ENCODE measurements at regions not wholly inside any gene's neighbourhood (a gene's known extent, or its start where the extent isn't known, plus 50 kb on each side); places are given as distances from the start of the nearest gene placed in this dataset.
"Not testable (repeated sequence)": the region's sequence is repeated elsewhere in the genome, so short reads cannot be mapped to it uniquely, and the experiment has no call there.

DNA sequence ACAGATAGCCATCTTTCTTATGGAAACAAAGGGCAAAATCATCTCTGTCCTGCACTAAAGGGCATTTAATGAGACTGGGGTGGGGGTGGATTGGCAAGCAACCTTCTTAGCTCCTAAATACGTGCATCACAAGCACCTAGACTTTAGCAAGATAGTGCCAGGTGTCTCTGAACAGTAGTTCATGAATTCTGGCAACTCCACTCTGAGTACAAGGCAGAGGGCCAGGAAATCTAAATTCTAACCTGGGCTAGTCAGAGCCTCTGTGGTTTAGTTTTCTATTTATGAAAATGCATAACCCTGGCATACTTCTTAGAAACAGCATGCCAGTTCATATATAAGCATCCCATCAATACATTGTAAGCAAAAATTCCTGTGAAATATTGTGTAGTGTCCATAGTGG lies 788.5 kb downstream of the MCTP2 start:
- DNase-seq = no peak

DNA sequence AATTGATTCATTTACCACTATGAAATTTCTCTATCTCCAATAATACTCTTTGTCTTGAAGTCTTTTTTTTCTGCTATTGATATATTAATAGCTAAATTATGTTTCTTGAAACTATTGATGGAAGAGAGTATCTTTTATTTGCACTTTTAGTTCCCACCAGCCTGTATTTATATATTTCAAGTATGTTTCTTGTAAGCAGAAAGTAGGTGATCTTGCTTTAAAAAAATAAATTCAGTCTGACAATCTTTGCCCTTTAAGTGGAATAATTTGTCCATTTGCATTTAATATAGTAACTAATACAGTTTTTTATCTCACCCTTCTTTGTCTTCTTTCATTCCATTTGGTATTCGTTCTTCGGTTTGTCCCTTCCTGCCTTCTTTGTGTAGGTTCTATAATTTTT lies 790.5 kb downstream of the MCTP2 start:
- no peak for DNase-seq

- no peak for DNase-seq
Observed at GRCh38 chr15:95024351-95024750, 793.0 kb downstream of the MCTP2 start.

GRCh38 chr15:95025924-95026728 lies 794.8 kb downstream of the MCTP2 start:
- no peak for DNase-seq

DNA sequence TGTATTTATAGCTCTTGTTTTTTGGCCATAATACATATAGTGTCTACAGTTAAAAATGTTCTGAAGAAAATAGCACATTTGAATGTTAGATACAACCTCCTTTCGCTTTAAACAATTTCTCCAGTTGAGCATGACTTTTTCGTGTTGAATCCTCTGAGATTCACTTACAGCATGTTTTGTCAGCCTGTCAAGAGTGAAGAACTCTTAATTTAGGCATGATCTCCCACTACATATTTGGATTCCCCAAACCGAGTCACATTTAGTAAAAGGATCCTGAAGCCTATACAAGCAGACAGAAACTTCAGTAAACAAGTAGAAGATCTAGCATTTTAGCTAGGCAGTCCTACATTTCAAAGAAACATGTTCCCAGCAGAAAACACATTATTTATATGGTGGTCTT lies 796.6 kb downstream of the MCTP2 start:
- no peak for DNase-seq

- DNase-seq = no peak
Observed at GRCh38 chr15:95032156-95032555, 800.8 kb downstream of the MCTP2 start.

GRCh38 chr15:95035106-95035505 lies 803.7 kb downstream of the MCTP2 start:
- DNase-seq = no peak

GRCh38 chr15:95041297-95041696 lies 809.9 kb downstream of the MCTP2 start:
- DNase-seq = no peak

GRCh38 chr15:95043236-95043932 lies 812.0 kb downstream of the MCTP2 start:
- DNase-seq = not testable (repeated sequence)

DNA sequence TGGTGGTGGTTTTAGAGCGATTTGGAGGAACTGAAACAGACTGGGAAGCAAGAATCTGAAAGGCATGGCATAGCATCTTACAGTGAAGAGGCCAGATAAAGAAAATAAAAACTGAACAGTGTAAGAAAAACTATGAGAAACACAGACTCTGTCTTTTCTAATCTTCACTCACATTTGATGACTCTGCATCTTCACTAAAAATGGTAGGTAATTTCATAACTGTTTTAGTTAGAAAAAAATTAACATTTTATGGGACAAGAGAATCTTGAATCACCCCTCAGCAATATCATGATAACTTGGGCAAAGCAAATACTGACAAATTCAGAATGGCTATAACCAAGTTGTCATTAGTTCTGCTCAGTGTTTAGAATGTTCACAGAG lies 812.6 kb downstream of the MCTP2 start:
- no peak for DNase-seq

DNA sequence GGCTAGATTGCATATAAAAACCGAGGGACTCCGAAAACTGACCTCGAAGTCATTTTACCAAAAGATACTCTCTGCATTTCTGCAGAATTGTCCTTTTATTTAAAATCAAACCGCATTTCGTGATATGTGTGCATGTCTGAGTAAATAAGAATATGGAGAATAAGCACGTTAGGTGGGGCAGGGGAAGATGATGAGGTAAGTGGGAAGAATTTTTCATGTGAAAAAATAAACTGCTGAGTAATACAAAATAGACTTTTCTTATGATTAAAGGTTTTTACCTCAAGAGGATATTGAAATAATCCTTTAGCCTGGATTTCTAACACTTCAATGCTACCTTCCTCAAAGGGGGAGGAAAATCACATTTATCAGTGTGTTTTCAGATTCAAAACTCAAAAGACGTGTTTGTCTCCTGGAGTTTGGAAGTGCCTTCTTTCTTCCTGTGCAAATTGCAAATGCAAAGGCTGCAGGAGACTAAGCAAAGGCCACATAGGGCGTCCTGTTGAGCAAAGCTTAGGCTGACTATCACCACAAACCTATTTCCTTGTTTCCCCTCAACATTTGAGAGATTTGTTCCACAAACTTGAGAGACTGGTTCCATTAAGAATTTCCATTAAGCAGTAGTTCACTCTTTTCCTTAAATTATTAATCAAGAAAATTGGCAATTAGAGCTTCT lies 813.5 kb downstream of the MCTP2 start:
- no peak for DNase-seq

- no peak for DNase-seq
Observed at GRCh38 chr15:95051861-95052260, 820.5 kb downstream of the MCTP2 start.

GRCh38 chr15:95059346-95059905 lies 828.1 kb downstream of the MCTP2 start:
- DNase-seq = no peak

DNA sequence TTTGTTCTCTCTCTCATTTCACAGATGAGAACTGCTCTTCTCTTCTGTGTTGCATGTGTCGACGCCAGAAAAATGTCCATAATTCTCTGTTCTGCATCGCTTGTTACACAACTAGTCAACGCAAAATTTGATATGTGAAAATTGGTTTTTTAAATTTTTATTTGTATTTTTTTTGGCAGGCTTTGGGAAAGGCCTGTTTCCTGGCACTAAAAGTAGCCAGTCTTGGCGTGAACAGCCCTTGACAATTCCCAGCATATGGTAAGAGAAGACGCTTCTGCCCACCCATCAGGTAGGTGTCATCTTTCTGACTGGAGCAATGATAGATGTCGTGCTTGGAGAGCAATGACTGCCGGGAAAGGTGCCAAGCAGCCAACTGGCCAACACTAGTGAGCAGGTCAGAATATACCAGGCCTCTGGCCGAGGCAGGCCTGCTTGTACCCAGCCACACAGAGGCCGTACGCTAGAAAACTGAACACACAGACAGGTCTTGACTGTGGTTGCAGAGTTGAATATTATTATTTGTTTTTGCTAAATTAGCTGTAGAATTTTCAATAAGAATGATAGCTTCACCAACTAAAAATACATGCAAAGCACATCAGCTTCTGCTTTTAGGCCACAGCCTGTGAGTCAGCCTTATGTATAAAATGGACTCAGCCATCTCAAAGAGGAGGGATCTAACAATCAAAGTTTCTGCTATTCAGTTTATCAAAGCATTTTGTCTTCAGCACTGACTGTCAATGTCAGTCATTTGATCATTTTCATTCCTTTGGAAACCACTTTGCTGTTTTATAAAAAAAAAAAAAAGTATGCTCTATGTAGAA lies 837.5 kb downstream of the MCTP2 start:
- DNase-seq = peak; percentile 35

DNA sequence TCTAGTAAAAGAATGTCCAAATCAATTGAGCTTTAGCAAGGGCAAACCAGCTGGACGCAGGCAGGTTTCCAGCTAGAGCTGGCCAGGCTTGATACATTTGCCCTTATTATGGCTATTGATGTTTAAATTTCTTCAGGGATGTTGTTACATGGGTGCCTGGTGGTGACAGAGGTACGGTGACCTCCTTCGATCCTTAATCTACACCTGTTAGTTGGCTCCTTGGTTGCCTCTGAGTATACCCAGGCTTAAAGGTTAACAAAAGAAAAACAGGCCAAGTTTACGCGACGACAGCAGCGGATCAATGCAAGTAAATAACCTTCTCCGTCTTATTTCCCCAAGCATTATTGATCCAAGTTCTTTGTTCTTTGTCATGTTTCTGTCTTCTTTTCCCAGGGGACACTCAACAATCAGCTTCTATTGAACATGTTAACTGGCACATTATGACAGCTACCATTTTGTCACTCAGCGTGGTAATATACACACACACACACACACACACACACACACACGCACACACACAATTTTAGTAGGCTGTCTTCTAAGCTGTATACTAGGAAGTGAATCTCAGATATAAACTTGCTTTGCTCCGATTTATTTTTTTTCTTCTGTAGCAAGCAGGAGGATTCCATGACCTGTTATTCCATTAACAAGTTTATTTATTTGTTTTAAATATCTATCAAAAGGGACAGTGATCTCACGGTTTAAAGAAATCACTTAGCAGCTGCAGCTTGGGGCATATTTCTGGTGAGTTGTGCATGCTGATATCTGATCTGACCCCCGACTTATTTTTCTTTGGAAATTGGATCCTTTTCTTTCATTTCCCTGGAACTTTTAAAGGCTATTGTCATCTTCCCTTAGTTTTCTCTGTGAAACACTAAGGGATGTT lies 844.7 kb downstream of the MCTP2 start:
- DNase-seq = no peak

DNA sequence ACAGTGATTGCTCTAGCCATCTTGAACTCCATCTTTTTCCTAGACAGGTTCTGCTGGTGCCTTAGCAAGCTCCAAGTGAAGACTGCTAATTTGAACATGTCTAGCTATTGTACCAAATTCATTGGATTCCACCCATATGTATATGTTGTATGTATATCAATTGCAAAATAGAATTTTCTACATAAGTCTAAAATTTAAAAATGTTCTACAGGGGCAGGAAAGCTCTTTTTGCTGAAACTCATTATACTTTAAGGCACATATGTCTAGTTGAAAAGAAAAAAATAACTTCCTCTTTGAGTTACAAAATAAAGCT lies 845.3 kb downstream of the MCTP2 start:
- DNase-seq = no peak

DNA sequence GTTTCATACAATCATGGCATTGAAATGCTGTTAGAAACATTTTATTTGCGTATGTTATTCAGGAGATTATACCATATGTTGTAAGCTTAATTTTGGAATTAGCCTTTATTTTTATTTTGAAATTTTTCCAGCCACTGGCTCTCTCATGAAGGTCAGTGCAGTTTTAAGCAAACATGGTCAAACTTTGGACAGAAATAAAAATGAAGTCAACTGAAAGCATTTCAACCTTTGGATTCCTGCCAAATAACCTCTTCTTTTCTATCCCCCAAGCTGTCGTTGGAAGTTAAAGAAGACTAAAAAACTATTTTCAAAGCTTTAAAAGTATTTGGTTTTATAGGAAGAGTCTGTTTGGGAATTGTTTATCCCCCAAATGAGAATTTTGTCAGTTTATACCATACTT lies 846.6 kb downstream of the MCTP2 start:
- DNase-seq = no peak

DNA sequence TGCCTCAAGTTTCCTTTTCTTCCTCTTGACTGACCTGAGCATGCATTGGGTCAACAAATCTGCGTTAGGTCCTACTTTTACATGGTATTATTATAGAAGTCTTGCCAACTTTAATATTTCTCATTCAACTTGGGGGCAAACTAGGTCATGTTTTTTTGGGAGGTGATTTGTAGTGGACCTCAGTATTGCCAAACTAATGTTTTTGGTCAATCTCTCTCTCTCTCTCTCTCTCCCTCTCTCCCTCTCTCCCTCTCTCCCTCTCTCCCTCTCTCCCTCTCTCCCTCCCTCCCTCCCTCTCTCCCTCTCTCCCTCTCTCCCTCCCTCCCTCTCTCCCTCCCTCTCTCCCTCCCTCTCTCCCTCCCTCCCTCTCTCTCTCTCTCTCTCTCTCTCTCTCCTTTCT lies 848.9 kb downstream of the MCTP2 start:
- DNase-seq = not testable (repeated sequence)

DNA sequence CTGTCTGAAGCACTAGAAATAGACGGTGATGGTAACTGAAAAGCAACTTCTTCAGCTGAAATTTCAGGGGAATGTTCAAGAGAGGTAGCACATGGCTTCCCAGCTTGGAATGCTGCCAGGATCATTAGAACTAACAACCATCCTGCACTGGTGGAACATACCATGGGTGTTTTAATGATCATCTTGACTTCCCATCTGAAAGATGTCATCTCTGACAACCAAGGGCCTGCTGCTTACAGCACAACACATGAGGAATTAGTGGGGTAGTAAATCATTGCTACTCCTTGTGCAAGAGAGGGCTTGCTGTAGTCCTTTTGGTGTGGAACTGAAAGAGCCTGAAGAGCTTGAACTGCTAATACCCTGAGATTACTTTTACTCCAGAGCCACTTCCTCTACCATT lies 853.7 kb downstream of the MCTP2 start:
- no peak for DNase-seq

DNA sequence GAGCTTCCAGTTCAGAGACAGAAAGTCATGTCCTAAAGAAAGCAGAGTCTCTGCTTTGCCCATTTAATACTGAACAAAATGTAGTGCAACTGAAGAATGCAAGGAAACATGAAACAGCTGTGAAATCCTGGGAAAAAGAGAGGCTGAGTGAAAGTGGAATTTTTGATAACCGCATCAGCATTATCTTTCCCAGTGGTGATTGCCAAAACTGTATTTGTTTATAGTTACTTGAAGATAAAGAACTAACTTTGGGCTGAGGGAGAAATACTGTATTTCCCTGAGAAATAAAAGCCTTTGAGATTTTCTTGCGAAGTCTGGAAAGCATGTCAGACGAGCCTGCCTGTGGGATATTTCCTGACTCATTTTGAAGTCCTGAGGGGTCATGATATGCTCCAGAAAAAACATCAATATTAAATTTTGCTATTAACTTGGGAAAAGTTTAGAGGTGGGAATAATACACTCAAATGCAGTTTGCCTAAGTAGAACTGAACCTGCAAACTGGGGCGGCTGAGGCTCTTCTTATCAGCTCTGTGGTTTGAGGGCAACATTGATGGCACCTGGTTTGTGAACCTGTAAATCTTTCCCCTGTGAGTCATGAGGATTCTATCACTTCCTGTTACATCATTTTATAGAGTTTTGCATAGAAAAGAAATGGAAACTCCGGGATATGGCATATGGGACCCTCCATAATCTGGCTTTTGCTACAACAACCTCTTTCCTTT lies 855.3 kb downstream of the MCTP2 start:
- DNase-seq = no peak

DNA sequence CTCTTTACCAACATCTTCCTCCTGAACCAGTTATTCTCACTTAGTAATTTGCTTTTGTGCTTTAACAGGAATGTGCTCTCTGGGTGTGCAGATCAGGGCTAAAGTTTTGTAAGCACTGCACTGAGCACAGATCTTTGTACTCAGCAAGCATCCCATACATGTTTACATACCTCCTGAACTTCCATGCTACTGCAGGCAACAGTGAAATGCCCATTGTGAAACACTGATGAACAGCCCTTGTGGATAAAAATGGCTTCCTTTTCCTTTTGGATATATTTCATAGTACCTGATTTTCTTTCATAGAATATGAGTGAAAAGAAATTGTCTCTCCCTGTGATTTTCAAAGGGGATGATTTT lies 855.9 kb downstream of the MCTP2 start:
- DNase-seq = no peak

Measured in femur (tissue), 1 donor.